ENCODE measurements at regions not wholly inside any gene's neighbourhood (a gene's known extent, or its start where the extent isn't known, plus 50 kb on each side); places are given as distances from the start of the nearest gene placed in this dataset.

GRCh38 chr2:12929758-12930157 lies 213.0 kb downstream of the TRIB2 start:
- Histone ChIP-seq H3K4me3 (no peak overlapping the region), H3K27ac (ENCODE audit: extremely low read depth, low read depth, low read length) (no peak overlapping the region), H2AFZ (ENCODE audit: low read depth, low read length) (no peak overlapping the region), H3K4me1 (replicated peaks in 1 of 2; ENCODE audit: control insufficient read depth in 2 of 2, insufficient read depth in 2 of 2, low read length in 2 of 2) (no peaks in the 10 kb centered on the region; a peak in 2 of 5 replicates), H3K36me3 (ENCODE audit: control insufficient read depth, insufficient read depth, low read length) (no peaks in the 10 kb centered on the region), H3K79me2 (ENCODE audit: control insufficient read depth, insufficient read depth, low read length) (no peaks in the 10 kb centered on the region), H4K20me1 (replicated peaks; ENCODE audit: control insufficient read depth, insufficient read depth, low read length) (no peaks in the 10 kb centered on the region), H3K9ac (ENCODE audit: insufficient read depth in 1 of 2, low read depth in 2 of 2, low read length in 2 of 2) (no peak overlapping the region; a peak in 1 of 4 replicates), H3K9me1 (ENCODE audit: control insufficient read depth, insufficient read depth, low read length) (no peaks in the 10 kb centered on the region), H3K27me3 (ENCODE audit: control insufficient read depth in 2 of 2, insufficient read depth in 2 of 2, low read length in 2 of 2) (peaks cover 0 to 3% of the 10 kb centered on the region in 2 experiments; a peak in 1 of 5 replicates), H3K4me2 (ENCODE audit: insufficient read depth, low read length) (no peak overlapping the region), H3K9me3 (replicated peaks; ENCODE audit: control insufficient read depth, insufficient read depth, low read depth, low read length) (no peaks in the 10 kb centered on the region)
- POLR2A ChIA-PET: interaction anchor here (0.6 to 0.7 kb wide), 3 partner anchors 56 to 443 kb away, joined by 3 to 4 read pairs (median 3); no protein-coding TSS in a partner anchor
- CTCF ChIA-PET (ENCODE audit: low intra/inter-chr PET ratio): no interaction called here
- intact Hi-C loops (cut with micrococcal nuclease): loop anchor here (2.0 to 5.0 kb wide), 2 partner anchors 77 to 497 kb away; no protein-coding TSS in a partner anchor
- WGBS (ENCODE audit: insufficient coverage, low coverage, missing lambda C conversion rate): 0% methylated on average over 3 of the region's 3 CpGs
- ATAC-seq: no peak
- FAIRE-seq: no peak
- DNase-seq (ENCODE audit: extremely low read depth in 1 of 4, low spot score in 3 of 4): no peak
- TF ChIP-seq CBX1 (IDR thresholded peaks at IDR 0.05; ENCODE audit: low read depth) (no peak), MECOM (CRISPR knock-in tag; IDR thresholded peaks at IDR 0.05) (no peak), MTF1 (CRISPR knock-in tag; IDR thresholded peaks at IDR 0.05; ENCODE audit: borderline replicate concordance) (no peak), ZNF77 (CRISPR knock-in tag; IDR thresholded peaks at IDR 0.05) (no peak), ZNF277 (CRISPR knock-in tag; IDR thresholded peaks at IDR 0.05; ENCODE audit: borderline replicate concordance) (no peak), SNIP1 (IDR thresholded peaks at IDR 0.05; ENCODE audit: low read depth) (no peak), CBFA2T3 (IDR thresholded peaks at IDR 0.05) (no peak), NKRF (IDR thresholded peaks at IDR 0.05; ENCODE audit: borderline replicate concordance) (no peak), PTRF (tag; IDR thresholded peaks at IDR 0.05) (no peak), ZBTB12 (CRISPR knock-in tag; IDR thresholded peaks at IDR 0.05) (no peak), NFXL1 (CRISPR knock-in tag; IDR thresholded peaks at IDR 0.05) (no peak), MAFK (IDR thresholded peaks at IDR 0.05; ENCODE audit: low read length) (no peak), ZNF707 (CRISPR knock-in tag; conservative IDR thresholded peaks at IDR 0.05) (no peak)
- no TSS peak for BruUV-seq (replicated peaks)
- in situ Hi-C loops (cut with MboI): no loop called here
